ENCODE measurements at regions not wholly inside any gene's neighbourhood (a gene's known extent, or its start where the extent isn't known, plus 50 kb on each side); places are given as distances from the start of the nearest gene placed in this dataset.
"Not testable (repeated sequence)": the region's sequence is repeated elsewhere in the genome, so short reads cannot be mapped to it uniquely, and the experiment has no call there.

DNA sequence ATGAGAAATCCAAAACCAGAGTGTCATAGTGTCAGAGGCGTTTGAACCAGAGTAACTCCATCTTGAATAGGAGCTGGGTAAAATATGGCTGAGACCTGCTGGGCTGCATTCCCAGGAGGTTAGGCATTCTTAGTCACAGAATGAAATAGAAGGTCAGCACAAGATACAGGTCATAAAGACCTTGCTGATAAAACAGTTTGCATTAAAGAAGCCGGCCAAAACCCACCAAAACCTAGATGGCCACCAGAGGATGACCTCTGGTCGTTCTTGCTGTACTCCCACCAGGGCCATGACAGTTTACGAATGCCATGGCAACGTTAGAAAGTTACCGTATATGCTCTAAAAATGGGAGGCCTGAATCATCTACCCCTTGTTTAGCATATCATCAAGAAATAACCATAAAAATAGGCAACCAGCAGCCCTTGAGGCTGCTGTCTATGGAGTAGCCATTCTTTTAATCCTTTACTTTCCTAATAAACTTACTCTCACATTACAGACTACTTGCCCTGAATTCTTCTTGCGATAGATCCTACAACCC, 67.1 kb upstream of the NANOS1 start:
- DNase-seq (ENCODE audit: low read depth in 3 of 3, low spot score in 2 of 3): not testable (repeated sequence)

DNA sequence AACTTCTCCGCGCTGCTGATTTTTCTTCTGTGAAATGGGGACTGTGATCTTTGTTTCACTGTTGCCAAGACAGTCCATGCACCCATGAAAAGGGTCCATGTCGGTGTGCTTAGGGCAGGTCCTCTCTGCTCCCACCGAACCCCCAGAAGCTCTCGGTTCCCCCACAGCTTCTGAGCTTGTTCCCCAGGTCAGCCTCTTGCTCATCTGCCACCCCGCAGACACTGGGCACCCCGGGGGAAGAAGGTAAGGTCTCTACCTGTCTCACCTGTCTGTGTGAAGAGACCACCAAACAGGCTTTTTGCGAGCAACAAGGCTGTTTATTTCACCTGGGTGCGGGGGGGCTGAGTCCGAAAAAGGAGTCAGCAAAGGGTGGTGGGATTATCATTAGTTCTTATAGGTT, 66.2 kb upstream of the NANOS1 start:
- DNase-seq (ENCODE audit: low read depth in 3 of 3, low spot score in 2 of 3): no peak

DNA sequence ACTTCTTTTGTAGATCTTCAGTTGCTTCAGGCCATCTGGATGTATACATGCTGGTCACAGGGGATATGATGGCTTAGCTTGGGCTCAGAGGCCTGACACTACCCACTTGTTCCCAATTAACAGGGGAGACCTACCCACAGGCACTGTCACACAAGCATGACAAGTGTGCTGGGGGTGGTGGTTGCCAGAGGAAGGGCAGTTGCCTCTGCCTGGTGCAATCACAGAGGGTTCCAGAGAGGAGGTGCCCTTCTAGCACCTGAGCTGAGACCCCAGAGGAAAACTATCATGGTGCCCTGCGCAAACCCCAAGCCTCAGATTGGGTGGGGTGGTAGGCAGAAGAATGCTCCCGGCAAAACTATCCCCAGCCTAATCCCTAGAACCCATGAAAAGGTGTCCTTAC, 65.6 kb upstream of the NANOS1 start:
- DNase-seq (ENCODE audit: low read depth in 3 of 3, low spot score in 2 of 3): no peak

DNA sequence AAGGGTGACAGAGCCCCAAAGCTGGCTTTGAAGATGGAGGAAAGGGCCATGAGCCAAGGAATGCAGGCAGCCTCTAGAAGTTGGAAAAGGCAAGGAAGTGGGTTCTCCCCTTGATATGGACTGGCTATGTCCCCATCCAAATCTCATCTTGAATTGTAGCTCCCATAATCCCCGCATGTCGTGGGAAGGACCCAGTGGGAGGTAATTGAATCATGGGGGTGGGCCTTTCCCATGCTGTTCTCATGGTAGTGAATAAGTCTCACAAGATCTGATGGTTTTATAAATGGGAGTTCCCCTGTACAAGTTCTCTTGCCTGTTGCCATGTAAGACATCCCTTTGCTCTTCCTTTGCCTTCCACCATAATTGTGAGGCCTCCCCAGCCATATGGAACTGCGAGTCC, 65.0 kb upstream of the NANOS1 start:
- not testable (repeated sequence) for DNase-seq (ENCODE audit: low read depth in 3 of 3, low spot score in 2 of 3)

DNA sequence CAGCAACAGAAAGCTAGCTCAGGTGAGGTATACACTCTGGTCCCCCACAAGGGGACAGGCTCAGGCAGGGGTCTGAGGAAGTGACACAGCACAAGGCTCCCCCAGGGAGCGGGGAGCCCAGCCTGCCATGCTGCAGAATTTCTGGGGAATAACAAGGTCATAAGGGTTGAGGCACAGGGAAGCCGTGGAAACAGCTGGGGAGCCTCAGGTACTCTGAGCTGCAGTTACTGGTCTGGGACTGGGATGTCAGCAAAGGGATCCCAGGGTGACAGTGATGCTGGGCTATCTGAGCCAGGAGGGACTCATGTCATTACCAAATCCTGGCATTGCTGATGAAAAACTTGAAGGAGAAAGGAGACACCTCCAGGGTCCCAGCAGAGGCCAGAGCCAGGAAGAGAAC, 64.4 kb upstream of the NANOS1 start:
- DNase-seq (ENCODE audit: low read depth in 3 of 3, low spot score in 2 of 3): no peak

DNA sequence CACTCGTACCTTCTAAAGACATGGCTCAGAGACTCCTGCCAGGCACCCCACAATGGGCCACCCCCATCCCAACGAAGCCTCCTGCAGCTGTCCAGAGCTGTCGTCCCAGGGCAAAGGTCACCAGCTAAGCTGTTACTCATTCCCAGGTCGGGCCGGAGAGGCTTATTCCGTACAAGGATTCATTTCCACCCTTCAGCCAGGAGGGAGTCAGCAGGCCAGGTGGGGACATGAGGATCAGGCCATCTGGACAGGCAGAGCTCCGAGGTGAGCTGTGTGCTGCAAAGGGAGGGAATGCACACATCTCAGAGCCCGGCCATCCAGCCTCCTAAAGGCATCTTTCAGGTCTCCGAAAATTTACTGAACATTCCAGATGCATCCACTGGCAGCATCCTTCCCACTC, 63.9 kb upstream of the NANOS1 start:
- no peak for DNase-seq (ENCODE audit: low read depth in 3 of 3, low spot score in 2 of 3)

DNA sequence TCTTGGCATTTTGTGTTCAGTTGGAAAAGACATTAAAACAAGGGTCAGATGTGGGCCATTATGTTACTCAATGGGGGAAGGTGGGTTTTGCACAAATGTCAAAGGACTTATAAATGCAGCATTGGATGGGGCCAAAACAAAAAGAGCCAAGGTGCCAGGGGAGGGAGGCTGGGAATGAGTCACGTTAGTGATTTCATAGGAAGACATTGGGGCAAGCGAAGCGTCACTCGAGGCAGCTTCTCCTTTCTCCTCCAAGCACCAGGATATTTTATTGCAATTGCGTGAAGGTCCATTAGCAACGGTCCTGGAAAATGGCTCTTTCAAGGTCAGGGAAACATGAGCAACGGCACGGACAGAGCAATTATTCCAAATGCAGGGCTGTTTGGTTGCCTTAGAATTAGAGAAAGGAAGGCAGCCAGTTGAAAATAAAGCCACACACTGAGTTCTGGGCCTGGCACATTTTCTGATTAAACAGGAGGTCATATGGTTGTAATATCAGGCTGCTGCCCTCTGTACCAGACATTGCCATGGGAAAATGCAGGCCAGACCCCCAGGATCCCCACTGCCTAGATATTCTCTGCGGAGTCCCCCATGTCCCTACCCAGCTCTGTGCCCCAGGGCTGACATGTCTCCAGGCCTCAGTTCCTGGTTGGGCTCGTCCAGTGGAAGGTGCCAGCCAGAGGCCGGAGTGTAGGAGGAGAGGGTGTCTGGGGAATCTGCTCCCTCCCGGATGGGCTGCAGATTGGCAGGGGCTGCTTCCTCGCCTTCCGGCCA, 63.3 kb upstream of the NANOS1 start:
- no peak for DNase-seq (ENCODE audit: low read depth in 3 of 3, low spot score in 2 of 3)

DNA sequence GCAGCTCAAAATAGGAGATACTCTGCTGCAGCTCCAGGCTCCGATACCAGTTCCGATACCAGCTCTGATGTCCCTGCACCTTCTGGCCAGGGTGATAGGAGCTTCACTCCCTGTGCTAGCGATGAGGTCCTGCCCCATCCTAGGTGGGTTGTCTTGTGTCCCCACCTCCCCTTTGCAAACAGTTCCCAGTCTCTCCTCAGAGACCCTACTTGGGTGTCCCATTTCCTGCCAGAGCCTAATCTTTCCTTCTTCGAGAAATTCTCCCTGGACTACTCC, 62.7 kb upstream of the NANOS1 start:
- no peak for DNase-seq (ENCODE audit: low read depth in 3 of 3, low spot score in 2 of 3)

DNA sequence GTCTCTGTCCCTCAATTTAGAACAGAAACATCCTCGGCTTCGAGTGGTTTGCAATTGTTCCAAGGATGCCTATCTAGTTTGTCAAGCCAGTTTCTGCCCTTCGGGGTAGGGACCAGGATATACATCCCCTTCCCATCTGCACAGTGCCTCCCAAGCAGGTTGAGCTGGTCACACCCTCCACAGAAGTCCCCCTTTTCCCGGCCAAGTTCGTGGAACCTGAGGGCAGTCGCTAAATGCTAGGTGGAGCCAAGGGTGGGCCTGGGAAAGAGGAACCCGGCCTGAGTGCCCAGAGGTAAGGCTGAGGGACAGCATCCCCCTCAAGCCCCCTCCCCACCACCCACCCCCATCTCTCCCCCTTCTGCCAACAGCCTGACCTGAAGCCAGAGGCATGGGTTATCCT, 62.4 kb upstream of the NANOS1 start:
- DNase-seq (ENCODE audit: low read depth in 3 of 3, low spot score in 2 of 3): no peak

DNA sequence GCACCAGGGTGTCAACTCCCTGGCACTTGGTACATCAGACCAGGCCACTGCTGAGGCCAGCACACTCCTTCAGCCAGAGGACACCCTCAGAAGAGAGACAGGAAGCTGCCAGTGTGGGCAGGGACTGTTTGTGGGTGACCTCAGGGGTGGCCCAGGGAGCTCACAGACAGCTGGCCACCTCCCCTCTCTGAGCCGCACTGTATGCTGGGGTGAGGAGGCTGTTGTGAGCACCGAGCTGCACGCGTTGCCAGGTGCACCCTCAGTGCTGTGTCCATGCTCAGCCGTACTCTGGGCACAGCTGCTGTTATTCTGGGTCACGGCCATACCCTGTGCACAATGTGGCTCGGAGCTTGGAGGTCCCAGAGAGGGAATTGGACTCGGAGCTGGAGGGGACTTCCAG, 61.5 kb upstream of the NANOS1 start:
- no peak for DNase-seq (ENCODE audit: low read depth in 3 of 3, low spot score in 2 of 3)

DNA sequence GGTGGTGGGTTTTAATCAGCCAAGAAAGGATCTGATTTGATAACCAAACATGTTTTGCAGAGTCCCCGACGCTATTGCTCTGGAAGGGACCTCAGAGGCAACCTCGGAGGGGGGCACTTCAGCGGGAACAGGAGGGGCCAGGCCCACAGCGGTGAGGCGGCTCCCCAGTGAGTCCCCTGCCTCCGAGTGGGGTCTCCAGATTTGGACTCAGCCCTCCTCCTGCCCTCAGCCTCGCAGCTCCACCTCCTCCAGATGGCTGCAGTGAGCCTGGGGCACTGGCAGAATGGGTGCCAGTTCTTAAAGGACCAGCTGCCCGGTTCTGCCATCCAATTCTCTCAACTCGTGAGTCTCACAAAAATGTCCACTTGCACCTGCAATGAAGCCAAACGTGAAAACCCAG, 61.0 kb upstream of the NANOS1 start:
- DNase-seq (ENCODE audit: low read depth in 3 of 3, low spot score in 2 of 3): no peak

DNA sequence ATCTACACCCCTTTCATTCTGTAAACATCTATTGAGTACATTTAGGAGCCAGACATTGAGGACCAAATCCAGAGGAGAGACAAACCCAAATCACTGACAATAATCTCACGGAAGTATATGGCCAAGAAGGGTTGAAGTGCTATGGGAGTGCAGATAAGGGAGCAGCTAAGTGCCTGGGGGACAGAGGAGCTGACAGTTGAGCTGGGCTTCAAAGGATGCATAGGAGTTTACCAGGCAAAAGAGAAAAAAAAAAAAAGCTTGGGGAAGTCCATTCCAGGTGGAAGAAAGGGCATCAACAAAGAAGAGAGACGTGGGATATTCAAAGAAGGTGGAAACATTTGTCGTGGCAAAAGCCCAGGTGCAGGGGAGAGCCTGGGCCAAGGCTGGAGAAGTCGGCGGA, 60.5 kb upstream of the NANOS1 start:
- DNase-seq (ENCODE audit: low read depth in 3 of 3, low spot score in 2 of 3): no peak

DNA sequence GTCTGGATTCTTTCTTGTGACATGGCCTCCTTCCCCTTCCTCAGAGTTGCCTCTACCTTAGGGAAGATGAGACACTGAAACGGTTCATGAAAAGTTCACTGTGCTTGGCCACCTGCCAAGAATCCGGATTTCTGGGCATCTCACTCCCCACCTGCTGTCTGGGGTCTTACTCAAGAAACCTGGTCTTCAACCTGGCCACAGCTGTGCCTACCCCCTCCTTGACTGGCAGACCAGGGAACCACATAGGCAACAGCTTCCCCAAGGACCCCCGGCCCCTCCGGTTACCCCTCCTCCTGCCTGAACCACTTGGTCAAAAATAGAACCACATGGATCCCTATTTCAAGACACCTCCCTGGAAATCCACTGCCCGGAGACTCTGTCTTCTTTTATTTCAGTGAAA, 58.7 kb upstream of the NANOS1 start:
- peak in 1 of 3 donors; percentile 19 for DNase-seq (ENCODE audit: low read depth in 3 of 3, low spot score in 2 of 3)

DNA sequence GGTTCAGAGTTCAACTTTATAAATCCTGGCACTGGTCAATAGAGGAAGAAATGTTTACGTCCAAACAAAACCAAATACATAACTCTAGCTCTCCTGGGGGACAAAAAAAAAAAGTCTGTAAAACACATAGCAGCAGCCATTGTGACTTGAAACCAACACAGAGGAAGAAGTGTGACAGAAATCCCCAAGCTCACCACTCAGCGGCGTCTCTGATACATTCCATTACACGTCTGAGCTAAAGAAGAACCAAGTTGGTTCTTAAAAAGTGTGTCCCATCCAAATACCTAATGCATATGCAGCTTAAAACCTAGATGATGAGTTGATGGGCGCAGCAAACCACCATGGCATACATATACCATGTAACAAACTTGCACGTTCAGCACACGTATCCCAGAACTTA, 58.3 kb upstream of the NANOS1 start:
- no peak for DNase-seq (ENCODE audit: low read depth in 3 of 3, low spot score in 2 of 3)

DNA sequence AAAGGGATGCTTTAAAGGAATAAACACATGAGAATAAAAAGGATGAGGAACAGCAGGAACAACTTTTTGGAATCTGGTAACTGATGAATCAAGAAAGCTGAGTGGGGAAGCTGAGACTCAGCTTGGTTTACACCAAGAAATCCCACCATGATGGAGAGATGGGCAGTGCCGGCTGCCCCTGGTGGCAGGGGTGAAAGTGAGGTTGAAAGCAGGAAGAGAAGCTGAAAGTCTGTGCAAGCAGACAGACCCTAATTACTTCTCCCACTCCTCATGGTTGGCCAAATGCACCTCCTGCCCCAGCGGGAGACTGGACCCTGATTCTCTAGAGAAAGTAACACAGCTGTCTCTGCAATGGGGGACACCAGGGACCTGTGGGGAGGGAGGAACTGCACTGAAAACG, 57.6 kb upstream of the NANOS1 start:
- DNase-seq (ENCODE audit: low read depth in 3 of 3, low spot score in 2 of 3): no peak

DNA sequence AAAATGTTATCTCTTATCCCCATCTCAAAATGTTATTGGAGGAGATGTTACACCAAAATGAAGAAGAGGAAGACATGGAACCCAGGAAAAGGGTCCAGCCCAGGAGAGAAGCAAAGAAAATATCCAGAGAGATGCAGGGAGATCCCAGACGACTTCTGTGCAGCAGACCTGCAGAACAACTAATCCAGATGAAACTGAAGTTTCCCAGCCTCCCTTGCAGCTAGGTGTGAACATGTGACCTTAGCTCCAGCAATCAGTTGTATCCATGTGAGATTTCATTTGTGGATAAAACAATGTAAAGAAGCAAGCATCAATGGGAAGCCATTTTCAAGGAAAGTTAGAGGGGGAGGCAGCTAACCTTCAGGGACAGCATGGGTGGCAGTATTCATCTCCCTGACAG, 55.8 kb upstream of the NANOS1 start:
- no peak for DNase-seq (ENCODE audit: low read depth in 3 of 3, low spot score in 2 of 3)

DNA sequence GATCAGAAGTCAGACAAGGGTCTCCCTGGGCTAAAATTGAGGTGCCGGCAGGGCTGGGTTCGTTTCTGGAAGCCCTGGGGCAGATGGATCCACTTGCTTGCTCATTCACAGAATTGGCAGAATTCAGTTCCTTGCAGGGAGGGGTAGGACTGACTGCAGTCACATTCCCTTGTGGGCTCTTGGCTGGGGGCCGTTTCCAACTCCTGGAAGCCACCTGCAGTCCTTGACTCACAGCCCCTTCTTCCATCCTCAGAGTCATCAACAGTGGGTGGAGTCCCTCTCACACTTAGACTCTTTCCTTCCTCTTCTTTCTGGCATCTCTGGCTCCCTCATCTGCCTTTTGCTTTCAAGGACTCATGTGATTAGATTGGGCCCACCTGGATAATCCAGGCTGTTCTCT, 54.6 kb upstream of the NANOS1 start:
- DNase-seq (ENCODE audit: low read depth in 3 of 3, low spot score in 2 of 3): no peak

DNA sequence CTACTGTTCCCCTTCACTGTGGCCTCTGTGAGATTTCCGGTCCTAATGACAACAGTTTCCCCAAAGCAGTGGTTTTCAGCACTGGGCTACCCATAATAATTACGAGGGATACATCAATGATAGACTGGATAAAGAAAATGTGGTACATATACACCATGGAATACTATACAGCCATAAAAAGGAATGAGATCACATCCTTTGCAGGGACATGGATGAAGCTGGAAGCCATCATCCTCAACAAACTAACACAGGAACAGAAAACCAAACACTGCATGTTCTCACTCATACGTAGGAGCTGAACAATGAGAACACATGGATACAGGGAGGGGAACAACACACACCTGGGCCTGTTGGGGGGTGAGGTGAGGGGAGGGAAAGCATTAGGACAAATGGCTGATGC, 53.3 kb upstream of the NANOS1 start:
- DNase-seq (ENCODE audit: low read depth in 3 of 3, low spot score in 2 of 3): not testable (repeated sequence)

DNA sequence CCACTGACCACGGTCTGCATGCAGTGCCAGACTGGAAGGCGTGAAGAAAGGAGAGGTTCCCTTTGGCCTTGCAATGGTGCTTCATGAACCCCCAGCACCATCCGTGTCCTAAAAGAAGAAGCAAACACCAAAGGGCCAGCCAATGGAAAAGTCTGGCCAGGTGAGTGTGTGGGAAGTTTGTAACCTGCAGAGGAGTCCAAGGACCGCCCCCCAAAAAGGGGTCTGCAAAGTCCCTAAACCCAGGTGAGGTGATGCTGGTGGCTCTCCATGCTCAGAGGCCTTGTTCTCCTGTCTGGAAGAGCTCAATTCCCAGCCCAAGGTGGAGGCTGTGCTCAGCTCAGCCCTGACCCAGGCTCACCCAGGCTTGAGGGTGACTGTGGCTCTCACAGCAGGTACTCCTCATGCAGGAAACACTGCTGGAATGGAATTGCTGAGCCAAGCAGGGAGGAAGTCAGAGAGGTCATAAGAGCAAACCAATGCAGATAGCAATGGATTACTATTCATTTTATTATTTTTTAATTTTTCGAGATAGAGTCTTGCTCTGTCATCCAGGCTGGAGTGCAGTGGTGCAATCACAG, 52.4 kb upstream of the NANOS1 start:
- no peak for DNase-seq (ENCODE audit: low read depth in 3 of 3, low spot score in 2 of 3)

DNA sequence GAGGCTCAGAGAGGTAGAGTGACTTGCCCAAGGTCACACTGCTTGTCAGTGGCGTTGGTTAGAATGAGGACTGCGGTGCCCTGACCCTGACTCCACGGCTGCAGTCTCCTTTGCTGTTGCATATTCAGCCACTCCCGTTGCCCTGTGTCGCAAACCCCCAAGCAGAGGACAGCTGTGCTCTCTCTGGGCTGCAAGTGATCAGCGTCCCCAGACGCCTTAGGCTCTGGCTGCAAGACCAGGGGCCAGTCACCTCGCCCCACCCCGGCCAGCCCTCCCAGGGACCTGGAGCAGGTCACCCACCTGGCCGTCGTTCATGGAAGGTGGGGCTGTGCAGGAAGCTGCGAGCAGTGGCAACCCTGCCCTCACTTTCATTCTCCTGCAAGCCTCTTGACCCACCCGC, 51.7 kb upstream of the NANOS1 start:
- DNase-seq (ENCODE audit: low read depth in 3 of 3, low spot score in 2 of 3): no peak

DNA sequence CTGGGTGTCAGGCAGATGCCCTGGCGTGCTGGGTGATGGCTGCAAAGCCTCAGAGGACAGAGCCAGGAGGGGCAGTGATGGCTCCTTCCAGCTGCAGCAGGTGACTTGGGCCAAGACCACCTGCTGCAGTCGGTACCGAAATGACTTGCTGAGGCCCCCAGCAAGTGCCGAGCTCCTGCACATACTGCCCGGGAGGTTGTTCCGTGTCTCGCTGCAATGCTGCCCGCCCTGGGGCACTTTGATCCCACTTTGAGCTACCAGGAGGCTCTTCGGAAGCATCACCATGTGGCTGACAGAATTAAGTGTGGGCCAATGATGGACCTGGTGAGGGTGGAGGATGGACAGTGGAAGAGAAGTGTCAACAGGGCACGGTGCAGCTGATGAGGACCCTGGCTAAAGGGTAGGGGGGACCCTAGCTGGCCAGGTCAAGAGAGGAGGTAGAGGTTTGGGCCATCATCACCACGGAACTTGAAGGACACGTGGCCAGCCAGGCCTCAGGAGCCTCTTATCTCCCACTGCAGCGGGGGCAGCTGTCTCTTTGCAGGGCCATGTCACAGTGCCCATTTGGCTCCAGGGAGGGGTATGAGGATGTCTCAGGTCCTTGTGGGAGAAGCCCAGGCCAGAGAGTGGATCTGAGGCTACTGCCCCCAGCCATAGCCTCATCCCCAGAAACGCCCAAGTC, 51.1 kb upstream of the NANOS1 start:
- DNase-seq (ENCODE audit: low read depth in 3 of 3, low spot score in 2 of 3): no peak

DNA sequence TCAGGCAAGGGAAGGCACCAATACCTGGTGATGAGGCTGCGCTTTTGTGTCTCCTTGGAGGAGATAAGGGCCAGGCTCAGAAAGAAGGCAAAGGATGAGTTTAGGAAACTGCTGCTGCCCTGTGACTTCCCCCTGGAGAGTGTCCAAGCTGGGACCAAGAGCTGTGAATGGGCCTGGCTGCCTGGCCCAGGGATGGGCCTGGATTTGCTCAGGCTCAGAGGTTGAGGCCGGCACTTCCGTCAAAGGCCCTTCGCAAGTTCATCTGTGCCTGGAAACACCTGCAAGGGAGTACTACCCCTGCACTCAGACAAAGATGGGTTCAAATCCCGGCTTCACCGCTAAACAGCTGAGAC, 50.5 kb upstream of the NANOS1 start:
- DNase-seq (ENCODE audit: low read depth in 3 of 3, low spot score in 2 of 3): no peak
